ENCODE measurements at regions not wholly inside any gene's neighbourhood (a gene's known extent, or its start where the extent isn't known, plus 50 kb on each side); places are given as distances from the start of the nearest gene placed in this dataset.
A peak's percentile ranks its signal among the peaks of the same experiment; 100 is the strongest.
"Not testable (repeated sequence)": the region's sequence is repeated elsewhere in the genome, so short reads cannot be mapped to it uniquely, and the experiment has no call there.

DNA sequence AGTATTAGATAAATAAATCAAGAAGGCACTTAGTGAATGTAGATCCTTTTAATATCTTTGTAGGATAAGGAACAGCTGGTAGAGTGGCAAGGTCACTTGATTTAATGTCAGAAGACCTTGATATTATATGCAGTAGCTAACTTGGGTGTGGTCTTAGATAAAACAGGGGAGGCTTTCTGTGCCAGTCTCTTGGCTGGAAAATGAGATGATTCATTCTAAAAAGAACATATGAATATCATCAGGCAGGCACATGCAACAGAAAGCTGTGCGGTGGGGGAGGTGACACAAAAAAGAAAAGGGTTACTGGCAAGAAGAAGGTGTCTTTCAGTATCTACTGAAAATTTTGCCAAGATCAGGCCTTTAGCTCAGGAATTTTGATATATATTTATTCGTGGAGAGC is 931.7 kb upstream of the CELF4 start:
- DNase-seq (ENCODE audit: low spot score) = no peak

DNA sequence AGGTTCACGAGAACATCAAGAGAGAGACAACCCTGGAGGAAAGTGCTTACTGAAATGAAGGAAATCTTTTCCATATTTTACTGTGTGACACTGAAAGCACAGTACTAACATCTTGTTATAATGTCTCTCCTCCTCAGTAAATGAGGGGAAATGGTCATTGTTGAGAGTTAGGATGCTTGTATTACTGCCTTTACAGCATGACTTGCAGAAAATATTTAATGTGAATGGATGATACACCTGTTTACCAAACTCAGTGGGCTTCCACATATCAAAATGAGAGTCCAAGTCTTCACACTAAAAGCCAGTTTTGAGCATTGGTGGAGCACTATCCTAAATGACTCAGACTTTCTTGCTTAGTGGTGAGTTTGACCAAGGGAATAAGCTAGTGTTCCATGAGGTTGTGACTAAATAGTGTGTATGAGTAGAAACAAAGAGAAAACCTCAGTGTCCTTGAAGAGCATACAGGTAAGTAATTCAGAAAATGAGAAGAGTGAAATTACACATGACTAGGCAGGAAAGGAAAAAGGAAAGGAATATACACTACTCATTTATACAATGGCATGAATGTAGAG is 930.7 kb upstream of the CELF4 start:
- no peak for DNase-seq (ENCODE audit: low spot score)

DNA sequence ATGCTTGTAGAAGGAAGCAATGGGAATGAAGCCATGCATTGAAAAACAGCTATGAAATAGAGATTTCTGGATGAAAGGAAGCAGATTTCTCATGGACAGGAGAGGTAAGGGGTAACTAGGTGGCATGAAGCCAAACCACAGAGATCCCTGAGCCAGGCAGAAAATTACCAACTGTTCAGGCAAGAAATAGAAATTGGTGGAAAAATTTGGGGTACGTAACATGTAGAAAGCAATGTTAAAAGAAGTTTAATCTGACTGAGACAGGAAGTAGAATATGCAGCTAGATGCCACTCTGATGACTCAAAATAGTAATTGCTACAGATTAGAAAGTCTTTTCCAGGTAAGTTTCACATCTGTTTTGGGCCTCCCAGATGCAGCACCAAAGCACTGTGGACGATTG is 928.5 kb upstream of the CELF4 start:
- DNase-seq (ENCODE audit: low spot score) = no peak

DNA sequence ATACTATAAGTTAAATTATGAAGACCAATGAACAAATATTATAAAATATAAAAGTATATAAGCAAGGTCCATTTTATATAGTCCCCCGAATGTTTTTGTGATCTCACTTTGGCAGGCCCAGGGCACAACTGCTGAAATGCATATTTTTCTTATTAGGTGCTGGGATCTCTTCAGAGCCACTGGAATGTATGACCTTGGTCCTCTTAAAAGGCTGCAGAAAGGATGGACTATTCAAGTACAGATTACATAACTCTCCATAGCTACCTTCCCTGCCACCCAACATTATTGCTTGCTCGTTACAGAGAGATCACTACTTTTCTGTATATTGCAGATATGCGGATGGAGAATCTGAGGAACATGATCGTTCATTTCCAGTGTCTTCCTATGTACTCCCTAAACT is 925.6 kb upstream of the CELF4 start:
- no peak for DNase-seq (ENCODE audit: low spot score)

DNA sequence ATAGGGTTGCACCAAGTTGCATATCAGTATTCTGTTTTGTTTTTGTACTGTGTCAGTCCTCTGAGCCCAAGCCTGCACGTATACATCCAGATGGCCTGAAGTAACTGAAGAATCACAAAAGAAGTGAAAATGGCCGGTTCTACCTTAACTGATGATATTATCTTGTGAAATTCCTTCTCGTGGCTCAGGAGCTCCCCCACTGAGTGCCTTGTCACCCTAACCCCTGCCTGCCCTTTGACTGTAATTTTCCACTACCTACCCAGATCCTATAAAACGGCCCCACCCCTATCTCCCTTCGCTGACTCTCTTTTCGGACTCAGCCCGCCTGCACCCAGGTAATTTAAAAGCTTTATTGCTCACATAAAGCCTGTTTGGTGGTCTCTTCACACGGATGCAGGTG is 924.1 kb upstream of the CELF4 start:
- DNase-seq (ENCODE audit: low spot score) = not testable (repeated sequence)

DNA sequence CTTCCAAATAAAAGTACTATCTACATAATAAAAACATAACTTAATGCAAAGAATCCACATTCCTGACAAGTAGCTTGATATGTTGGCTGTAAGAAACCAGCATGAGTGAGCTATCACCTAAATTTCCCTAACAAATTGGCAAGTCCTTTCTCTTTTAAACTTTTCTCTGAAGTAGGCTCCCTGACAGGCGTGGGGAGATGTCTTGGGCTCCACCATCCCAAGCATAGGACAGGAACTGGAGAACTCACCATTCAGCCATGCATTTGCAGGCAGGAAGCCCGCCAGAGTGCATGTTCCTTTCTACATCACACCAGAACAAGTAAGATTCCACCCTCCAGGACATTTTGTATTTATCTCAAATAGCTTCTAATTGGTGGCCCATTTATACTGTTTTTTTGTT is 921.9 kb upstream of the CELF4 start:
- DNase-seq (ENCODE audit: low spot score) = no peak

DNA sequence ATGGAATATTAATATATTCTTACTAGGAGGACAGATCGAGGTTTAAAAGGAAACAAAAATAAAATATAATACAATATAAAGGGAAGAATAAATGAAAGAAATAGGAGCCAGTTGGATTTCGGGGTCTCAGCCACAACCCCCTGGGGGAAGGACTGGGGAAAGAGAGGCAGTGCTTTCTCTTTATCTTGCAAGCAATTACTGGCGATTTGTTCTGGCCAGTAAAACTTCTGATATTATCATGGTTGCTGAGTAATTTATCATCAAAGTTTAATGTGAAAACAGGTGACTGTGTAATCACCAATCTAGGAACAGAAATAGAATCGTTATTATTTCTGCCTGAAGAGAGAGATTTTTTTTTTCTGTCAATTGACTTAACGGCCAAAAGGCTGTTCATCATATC is 917.7 kb upstream of the CELF4 start:
- no peak for DNase-seq (ENCODE audit: low spot score)

DNA sequence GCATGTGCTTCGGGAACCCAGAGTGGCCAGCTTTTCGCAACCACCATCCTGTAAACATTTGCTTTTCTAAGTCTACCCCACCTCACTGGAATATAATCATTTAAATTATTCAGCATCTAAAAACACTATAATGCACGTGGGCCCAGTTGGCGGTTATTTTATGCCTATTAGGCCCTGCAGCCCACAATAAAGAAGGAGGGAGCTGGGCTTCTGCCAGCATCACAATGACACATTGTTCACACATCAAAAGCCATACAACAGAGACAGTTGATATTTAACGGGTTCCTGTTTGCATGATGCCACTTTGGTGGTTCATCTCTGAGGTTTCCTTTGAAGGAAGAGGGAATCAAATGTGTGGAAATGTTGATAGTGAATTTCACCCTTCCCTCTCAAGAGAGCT is 916.0 kb upstream of the CELF4 start:
- peak; percentile 70 for DNase-seq (ENCODE audit: low spot score)

DNA sequence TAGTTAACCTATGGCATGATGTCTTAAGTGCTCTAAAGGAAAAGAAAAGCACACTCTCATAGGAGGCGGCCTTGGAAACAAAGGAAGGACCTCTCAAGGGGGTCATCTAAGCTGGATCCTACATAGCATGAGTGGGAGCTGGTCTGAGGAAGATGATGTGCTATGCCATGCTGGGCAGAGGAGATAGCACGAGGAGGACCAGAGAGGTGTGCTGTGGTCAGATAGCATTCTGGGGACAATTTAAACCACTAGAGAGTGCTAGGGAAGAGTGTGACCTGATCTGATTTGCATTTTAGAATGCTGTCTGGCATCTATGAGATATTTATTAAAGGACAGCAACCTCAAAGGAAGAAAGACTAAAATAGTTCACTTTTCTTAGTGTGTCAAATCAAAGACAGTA is 910.1 kb upstream of the CELF4 start:
- no peak for DNase-seq (ENCODE audit: low spot score)

DNA sequence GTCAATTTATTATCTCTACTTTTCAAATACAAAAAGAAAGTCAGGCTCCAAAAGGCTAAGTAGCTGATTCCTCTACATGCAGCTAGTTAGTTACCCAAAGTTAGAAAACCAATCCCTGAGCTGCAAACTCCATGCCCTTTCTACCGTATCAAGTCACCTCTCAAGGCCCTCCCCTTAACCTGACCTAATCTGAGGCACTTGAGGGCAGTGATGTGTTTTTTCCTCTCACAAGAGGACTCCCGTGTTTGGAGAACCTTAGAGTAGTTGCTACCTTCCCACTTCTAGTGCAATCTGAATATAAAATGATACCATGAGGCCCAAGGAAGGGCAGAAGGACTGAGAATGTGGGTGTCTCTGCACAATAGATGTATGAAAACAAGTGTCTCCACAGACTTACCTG is 907.9 kb upstream of the CELF4 start:
- no peak for DNase-seq (ENCODE audit: low spot score)

DNA sequence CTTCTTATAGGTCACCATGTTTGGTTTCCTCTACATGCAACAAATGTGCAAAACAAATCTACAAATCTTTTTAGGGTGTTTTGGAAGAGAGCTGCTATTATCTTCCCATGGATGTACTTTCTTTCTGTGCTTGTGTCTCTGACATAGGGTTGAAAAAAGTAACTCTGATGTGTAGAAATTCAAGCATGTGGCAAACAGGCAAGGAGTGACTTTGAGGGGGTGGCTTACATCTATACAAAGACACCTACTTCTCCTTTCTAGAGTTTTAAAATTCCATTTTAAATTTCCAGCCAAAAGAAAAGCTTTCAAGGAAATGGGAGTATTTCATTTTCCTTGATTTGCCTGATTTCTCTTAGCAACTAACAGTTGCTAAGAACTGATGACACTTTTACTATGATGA is 904.8 kb upstream of the CELF4 start:
- no peak for DNase-seq (ENCODE audit: low spot score)

DNA sequence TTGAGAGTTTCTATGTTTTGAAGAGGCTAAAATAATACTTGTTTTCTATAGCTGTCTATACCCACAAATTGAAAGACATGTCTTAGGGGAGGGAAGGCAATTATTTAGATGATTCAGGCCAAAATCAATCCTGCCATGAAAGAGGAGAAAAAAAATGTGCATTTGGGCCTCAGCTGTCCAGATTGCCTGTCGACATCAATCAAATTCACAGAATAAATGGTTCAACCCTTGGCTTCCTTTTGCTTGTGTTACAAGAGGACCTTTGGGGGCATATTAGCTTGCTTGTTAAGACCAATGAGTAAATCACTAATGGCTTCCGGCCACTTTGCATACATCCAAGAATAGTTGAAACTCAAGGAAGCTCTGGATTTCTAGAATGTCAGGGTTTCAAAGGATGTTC is 900.8 kb upstream of the CELF4 start:
- DNase-seq (ENCODE audit: low spot score) = no peak

DNA sequence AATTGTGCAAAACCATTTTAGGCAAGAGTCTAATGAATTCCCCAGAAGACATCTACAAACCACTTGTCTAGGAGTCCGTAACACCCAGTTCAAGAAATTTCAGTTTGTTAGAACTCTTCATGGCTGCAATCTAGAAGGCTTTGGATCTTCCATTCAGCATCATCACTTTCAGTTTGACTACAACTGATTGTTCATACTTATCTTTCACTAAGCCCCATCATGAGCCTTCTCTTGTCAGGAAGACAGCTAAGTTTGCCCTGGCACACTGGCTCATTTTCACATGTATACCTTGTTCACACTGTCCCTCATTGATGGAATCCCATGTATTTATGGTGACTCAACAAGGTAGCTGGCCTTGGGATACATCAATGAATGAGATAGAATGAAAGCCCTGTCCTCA is 898.4 kb upstream of the CELF4 start:
- no peak for DNase-seq (ENCODE audit: low spot score)

DNA sequence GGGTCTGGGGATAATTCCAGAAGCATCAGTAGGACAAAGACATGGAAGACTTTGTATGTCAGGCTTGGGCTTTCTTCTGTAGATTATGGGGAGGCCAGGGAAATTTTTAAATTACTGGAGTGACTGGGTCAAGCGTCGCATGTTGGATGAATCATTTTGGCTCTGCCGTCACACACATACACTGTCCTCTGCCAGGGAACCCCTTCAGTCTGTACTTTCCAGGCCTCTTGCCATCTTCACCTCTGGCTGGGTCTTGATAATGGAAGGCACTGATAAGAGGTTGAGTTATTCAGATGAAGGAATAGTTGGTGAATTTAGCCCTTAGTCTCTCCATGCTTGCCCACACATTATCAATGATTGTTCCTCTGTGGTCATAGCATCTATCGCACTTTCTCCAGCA is 895.1 kb upstream of the CELF4 start:
- DNase-seq (ENCODE audit: low spot score) = no peak

DNA sequence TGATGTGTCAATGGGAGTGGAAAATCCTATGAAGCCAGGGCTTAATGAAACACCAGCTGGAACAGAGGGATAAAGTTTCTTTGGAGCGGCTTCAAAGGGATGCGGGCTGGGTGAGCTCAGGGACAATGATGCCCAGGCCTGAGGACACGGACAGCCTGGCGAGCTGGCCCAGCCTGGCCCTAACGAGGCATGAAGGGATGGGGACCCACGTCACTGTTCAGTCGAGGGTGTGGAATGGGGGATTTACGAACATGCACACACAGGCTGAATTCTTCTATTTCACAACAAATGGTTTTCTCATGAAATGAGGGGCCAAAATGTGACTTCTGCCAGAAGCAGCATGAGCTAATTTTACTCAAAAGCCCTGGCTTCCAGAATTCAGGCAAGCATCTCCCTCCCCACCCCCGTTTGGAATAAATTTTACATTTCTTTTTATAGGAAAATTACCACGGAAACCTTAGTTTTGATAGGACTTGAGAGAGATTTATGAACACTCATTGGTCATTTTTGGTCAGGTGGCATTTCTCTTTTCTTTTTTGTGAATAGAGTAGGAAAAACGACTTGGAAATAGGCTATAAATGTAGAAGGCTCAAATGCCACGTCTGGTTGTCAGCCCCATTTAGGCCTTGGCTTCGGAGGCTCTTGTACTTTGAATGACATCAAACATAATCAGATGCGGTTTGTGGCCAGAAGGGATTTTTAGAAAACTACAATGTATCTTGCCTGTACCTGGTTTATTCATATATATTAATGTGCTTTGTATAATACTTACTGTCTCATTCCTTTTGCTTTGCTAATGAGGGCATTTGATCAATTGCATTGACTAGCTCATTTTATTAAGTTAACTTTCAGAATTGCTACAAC is 893.8 kb upstream of the CELF4 start:
- peak; percentile 40 for DNase-seq (ENCODE audit: low spot score)

DNA sequence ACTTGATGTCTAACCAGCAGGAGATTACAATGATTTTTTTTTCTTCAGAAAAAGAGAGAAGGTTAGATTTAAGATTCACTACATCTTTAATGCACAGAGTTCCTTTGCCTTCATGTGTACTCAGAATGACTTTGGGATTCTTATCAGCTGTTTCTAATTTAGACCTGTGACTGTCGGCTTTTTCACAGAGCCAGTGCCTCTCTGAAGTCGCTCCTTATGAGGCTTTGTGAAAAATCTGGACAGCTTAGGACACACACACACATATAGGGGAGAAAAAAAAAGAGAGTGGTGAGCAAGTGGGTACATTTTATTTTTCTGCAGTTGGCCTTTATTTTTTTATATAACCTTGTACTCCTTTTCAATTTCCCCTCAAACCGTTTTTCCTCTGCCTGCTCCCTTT is 893.1 kb upstream of the CELF4 start:
- no peak for DNase-seq (ENCODE audit: low spot score)

DNA sequence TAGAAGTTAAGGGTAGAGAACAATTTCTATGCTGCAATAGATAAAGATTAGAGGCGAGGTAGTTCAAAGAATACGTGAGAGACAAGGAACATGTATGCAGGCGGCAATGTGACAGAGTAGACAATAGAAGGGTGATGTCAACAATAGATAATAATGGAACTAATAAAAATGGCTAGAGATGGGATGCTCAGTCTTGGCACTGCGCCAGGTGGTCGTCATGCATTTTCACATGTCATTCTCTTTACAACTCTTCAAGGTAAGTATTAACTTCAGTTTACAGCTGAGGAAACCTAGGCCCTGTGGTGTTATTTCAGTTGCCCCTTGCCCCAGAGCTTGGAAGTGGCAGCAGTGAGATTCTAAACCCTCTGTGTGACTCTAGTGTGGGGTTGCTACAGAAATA is 890.7 kb upstream of the CELF4 start:
- DNase-seq (ENCODE audit: low spot score) = no peak

DNA sequence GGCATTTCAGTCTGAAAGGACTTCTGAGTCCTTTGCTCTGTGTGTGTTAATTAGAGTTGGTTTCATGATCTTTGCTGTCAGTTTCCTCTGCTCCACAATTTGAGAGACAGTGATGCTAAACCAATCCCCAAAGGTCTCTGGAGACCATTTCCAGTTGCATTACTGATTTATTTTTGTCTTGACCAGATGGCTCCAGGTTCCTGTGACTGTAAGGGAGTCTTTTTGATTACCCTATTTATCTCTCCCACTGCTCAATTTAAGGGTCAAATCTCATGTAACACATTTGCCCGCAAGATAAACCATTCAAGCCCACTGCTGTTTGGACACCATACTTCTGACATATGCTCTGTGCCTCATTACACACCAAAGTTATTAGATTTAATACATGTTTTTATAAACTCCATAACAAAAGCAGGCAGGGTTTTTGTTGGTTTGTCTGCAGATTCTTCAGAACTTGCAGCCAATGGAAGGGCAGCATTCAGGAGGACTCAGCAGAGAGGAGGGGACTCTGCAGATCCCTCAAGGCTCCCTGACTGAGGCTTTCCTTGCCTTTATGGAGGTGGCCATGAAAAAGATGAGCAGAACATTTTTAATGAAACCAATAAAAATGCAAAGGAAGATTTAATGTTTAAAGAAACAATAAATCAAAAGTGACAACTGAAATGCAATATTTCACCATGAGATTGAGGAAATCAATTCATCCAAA is 889.3 kb upstream of the CELF4 start:
- no peak for DNase-seq (ENCODE audit: low spot score)

DNA sequence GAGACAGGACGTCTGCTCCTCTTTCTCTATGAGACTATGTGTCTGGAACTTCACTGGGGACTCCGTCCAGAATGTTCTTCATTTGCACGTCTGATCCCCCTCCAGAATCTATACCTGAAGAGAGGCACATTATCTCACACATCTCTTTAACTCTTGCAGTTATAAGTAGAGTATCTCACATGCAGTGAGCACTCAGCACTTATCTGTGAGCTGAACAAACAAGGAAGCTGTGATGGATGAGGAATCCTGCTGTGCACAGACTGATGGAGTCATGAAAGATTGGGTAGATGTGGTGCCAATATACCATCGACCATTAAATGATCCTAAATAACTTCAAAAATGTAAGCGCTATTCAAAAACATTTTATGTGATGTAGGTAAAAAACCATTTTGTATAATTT is 888.3 kb upstream of the CELF4 start:
- no peak for DNase-seq (ENCODE audit: low spot score)

DNA sequence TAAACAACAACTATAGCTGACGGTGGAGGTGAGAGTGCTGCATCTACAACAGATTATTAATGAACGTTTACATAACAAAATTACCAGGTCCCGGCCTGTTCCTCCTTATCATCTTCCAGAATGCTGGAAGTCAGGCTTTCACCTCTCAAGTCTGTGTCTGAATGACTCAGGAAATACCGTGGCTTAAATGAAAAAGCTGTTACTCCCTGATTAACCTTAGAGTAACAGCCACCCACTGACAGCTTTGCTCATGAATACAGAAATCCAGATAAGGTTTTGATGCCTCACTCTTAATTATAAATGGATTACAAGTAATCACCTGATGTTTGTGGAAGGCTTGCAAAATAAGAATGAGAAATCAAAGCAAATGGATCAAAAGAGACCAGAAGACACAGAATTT is 885.3 kb upstream of the CELF4 start:
- no peak for DNase-seq (ENCODE audit: low spot score)

DNA sequence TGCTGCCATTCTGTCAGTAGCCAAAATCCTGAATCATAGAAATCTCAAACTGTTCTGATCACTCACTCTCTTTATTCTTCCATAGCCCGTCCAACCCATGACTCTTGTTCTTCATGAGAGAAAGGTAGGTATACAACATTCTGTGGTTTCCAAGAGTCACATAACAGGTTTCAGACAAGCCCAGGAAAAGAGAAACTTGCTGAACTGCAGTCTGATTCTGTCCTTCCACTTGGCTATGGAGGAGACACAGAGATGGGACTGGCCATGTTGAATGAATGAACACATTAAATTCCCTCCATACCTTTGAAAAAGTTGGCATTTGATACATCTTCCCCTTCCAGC is 880.2 kb upstream of the CELF4 start:
- no peak for DNase-seq (ENCODE audit: low spot score)

DNA sequence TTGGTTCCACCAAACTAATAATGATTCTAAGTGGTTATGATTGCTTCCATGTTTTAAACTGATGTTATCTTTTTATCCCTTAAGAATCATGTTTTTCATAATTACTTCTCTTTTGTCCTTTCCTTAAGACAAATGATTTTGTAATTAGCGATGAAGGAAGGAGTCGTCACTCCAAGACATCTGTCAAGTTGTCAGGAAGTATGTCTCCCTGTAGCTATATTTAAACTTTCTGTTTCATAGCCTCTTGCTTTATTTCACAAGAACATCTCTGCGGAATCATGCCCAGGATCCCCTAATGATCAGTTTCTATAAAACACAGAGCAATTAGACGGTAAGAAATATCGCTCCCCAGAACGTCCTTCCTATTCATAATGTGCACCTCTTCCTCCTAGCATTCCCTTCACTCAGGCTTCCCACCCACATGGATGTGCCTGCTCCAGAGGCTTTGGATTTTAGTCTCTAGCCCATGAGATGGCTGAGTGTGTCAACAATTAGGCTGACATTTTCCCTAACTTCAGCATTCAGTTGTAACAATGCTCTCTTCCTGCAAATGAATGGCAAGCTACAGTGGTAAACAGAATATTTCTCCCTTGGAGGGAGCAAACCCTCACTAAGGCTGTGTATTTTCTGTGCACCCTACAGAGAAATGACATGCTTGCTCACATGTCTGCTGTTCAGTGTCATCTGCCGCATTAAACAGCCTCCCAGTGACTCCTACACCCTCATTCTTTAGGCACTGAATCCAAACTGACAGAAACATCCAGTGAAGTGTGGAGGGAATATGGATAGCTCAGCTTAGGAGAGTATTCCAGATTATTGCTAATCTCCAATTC is 879.6 kb upstream of the CELF4 start:
- peak; percentile 29 for DNase-seq (ENCODE audit: low spot score)

DNA sequence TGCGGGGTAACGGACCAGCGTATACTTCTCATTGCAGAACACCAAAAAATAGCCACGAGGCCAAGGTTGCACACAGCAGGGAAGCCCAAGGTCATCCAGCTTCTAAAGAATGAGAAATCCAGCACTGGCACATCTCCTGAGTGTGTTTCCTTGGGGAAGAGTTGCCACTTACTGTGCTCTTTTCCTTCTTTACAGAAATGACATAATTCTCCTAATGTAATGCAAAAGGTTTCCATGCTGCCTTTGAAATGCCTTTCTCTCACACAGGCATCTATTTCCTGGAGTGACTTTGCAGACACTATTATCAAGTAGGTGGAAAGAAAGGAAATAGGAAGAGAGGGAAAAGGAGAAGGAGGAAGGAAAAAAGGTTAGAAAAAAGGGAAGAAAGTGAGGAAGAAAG is 862.1 kb upstream of the CELF4 start:
- no peak for DNase-seq (ENCODE audit: low spot score)

Data from Ammon's horn (tissue), 1 donor.